GM19035 (cell line): ENCODE measurements at regions not wholly inside any gene's neighbourhood (a gene's known extent, or its start where the extent isn't known, plus 50 kb on each side); places are given as distances from the start of the nearest gene placed in this dataset.

ENCODE experiments used
- ATAC-seq: cut with Tn5 transposase; IDR thresholded peaks from one replicate; pipeline ENCODE4 v1.9.1; 2021; ENCODE audit not compliant: unreplicated experiment

- ATAC-seq, result no peak
Measured at GRCh38 chr6:165229216-165229615, 80.2 kb downstream of the C6orf118 start.

GRCh38 chr6:165227644-165228329 is 81.6 kb downstream of the C6orf118 start:
- ATAC-seq, result no peak

DNA sequence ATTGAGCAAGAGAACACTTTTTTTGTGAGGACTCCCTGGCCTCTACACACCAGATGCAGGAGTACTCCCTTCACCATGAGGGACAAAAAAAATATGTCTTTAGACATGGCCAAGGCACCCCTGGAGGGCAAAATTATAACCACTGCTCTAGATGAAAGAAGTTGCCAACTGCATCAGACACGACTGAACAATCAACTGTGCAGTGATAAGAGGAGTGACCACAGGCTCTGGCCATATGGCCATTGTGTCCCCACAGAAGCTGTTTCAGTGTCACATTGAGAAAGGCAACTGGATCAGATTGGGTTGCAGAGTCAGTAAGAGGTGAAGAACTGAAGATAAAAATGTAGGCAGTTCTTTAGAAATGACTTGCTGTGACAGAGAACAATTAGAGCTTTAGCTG is 85.7 kb downstream of the C6orf118 start:
- ATAC-seq, result no peak

DNA sequence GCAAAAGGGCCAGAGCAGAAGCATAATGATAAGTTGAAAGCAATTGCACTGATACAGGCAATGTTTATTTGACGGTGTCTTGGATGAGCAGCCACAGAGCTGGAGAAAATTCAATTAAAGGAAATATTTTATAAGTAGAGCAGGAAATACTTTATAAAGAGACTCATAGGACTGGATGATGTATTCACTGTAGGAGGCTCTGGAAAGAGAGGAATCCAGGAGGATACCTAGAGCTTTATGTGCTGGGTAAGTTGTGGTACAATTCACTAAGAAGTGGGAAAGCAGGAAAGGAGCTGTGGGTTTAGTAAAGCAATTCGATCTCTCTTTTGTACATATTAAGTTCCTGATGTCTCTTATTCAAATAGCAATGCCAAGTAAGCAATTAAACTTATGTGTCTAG is 86.3 kb downstream of the C6orf118 start:
- ATAC-seq, result no peak

GRCh38 chr6:165222315-165223025 is 86.9 kb downstream of the C6orf118 start:
- ATAC-seq, result no peak

GRCh38 chr6:165220045-165220444 is 89.4 kb downstream of the C6orf118 start:
- no peak for ATAC-seq

DNA sequence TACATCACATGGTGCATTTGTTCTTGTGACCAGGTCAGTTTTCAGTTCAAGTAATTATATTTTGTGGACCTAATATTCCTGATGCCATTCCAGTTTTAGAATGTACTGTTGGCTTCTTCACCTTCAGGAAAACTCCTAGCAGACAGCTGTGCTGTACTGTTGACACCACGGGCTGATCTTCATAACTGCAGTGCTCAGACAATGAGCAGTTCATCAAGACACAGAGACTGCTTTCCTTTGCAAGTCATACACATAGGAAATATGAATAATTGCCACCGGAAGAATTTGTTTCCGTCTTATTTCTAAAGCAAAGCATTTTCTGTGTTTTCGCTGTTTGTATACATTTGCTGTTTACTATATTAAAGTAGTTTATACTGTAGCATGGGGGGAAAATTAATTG is 89.8 kb downstream of the C6orf118 start:
- ATAC-seq, result no peak

DNA sequence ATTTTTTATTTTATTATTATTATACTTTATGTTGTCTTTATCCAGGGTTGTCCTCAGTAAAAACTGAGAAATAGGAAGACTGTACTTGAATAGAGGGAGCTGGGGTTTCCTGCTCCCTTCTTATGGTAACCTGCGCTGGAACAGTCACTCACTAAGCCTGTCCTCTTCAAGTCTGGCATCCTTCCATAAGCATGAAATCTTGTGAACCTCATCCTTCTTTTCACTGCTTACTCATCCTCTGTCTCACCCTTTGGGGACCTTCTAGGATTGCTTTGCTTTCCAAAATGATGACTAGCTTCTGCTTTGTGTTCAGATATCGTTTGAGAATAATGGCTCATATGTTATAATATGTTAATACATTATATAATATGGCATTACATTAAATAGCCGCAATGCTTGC is 90.6 kb downstream of the C6orf118 start:
- ATAC-seq, result no peak

DNA sequence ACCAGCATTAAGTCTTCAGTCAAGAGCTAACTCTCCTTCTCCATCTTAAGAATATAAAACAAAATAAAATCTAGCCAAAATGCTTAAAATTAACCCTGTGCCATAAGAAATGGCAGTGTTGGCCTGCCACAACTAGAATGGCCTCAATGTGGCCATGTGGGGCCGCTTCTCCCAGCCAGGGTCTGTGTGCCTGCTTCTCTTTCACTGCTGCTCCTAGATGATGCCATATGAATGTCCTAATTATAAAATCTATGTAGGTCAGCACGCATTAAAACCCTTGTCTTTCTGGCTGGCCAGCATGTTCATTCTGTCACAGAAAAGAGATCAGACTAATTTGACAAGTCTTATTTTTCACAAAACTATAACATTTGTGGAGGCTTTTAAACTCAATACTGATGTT is 102.6 kb downstream of the C6orf118 start:
- no peak for ATAC-seq

- no peak for ATAC-seq
Measured at GRCh38 chr6:165205632-165206031, 103.8 kb downstream of the C6orf118 start.

DNA sequence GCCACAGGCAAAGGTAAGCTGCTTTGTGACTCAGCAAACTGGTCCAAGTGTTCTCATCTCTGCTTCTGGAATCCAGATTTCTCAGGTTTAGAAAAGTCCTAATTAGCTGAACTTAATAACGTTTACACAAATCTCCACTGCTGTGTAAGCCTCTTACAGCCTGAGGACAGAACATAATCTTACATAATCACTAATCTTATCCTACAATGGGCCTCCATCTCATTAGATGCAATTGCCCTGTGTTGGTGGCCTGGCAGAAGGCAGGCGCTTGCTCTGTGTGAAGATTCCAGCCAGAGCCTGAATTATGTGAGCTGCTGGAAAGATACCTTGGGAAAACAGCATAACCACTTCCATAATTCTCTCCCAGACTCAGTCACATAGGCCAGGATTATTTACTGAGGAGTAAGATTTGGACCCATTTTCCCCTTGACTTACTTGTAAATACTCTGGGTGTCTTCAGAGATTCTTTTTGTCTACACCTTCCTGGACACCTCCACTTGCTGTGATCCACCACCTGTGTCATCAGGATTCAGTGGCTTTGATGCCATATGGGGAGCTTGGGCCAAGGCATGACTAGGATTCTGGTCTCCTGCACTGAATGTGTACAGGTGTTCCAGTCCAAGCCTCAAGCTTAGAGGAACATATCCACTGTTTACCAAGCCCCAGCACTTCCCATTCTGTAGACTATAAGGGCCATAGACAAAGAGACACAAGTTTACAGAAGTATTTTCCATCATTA is 104.4 kb downstream of the C6orf118 start:
- ATAC-seq, result no peak

DNA sequence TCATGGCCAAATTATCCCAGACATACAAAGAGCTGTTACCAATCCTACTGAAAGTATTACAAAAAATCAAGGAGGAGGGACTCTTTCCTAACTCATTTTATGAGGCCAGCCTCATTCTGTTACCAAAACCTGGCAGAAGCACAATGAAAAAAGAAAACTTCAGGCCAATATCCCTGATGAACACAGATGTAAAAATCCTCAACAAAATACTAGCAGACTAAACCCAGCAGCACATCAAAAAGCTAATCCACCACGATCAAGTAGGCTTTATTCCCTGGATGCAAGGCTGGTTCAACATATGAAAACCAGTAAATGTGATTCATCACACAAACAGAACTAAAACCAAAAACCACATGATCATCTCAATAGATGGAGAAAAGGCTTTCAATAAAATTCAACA is 109.2 kb downstream of the C6orf118 start:
- ATAC-seq, result no peak

GRCh38 chr6:165191461-165191860 is 117.9 kb downstream of the C6orf118 start:
- no peak for ATAC-seq

DNA sequence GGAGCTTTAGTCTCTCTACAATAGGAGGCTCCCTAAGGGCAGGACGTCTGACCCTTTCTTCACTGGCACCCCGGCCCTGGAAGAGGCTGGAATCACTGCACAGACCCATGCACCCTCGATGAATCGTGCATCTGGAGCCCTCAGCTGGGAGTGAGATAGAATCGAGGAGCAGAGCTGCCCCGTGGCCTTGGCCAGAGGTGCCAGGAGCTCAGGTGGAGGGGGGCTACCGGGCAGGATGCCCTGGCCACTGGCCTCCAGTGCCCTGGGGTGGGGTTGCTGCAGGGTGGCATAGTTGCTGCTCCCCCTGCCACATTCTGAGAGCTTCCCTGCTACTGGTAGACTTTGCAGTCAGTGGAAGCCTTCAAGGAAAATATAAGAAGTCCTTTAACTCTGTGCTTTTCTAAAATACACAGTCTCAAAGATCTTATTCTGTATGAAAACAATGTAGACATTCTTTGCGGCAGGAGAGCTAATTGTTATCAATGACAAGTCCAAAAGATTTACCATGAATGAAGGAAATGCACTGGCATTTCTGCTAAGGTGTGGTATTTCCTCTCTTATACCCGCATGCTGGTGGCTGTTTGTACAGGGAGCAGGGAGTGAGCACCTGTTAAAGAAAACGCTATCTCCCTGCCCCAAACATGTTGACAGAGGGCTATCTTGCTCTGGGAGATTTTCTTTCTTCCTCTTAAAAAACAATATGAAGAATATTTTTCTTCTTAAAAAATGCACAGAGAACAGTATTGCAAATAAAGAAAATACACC is 122.8 kb downstream of the C6orf118 start:
- ATAC-seq, result no peak

DNA sequence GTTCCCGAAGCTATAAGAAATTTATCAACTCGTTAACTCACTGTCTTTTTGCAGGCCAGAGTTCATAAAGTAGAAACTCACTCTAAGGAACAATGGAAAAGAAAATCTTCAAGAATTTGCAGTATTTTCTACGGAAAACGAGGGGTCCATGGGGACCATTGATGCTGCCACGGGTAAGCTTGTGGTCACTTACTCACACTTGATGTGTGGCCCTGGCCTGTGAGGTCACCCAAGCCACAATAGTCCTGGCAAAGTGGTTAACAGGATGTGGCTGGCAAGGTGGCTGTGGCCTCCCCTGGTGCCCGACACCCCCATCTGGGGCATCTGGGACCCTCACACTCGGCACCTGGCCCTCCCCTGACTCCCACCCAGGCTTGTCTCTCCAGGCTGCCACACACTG is 123.4 kb downstream of the C6orf118 start:
- no peak for ATAC-seq

GRCh38 chr6:165184192-165184979 is 125.0 kb downstream of the C6orf118 start:
- ATAC-seq, result no peak

- no peak for ATAC-seq
Measured at GRCh38 chr6:165183496-165184140, 125.8 kb downstream of the C6orf118 start.

- no peak for ATAC-seq
Measured at GRCh38 chr6:165183071-165183470, 126.3 kb downstream of the C6orf118 start.

DNA sequence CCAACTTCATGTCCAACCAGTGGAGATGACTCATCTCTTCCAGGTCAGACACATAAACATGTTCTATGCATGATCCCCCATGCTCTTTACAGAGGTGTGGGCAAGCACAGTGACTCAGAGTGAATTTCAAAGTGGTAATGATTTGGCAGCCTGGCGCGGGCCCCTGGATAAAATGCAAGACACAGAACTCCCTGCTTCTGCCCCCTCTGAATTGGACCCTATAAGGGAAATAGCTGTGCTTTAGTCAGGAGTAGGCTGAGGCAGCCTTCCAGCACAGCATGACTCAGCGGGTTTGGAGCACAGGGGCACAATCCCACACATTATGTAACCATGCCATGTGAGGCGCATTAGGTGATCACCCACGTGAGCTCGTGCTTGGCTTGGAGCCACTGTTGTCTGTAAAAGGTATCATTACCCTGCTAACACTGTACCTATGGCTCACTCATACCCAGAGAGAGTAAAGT is 127.4 kb downstream of the C6orf118 start:
- no peak for ATAC-seq

- no peak for ATAC-seq
Measured at GRCh38 chr6:165178056-165178455, 131.3 kb downstream of the C6orf118 start.
